Right atrium auricular region (tissue), 2 donors: ENCODE measurements at regions not wholly inside any gene's neighbourhood (a gene's known extent, or its start where the extent isn't known, plus 50 kb on each side); places are given as distances from the start of the nearest gene placed in this dataset.
"Not testable (repeated sequence)": the region's sequence is repeated elsewhere in the genome, so short reads cannot be mapped to it uniquely, and the experiment has no call there.

Source experiments
- DNase-seq: peaks from one replicate; pipeline ENCODE4 v3.0.0-alpha.2; 2019; ENCODE audit warnings: low spot score
- H3K27ac ChIP-seq, 2 donors: fragments of 200-600 bp; sonication (generic); 1 replicate in 1 of 2; 2 replicates in 1 of 2; pipeline ENCODE4 v1.5.1; 2016 to 2019
- H3K27me3 ChIP-seq, 2 donors: fragments of 200-600 bp; sonication (generic); one replicate each; pipeline versions ENCODE4 v1.5.1 to v1.6.0; 2017 to 2019
- H3K36me3 ChIP-seq: fragments of 200-600 bp; sonication (generic); one replicate; pipeline ENCODE4 v1.5.1; 2016
- H3K4me1 ChIP-seq, 2 donors: fragments of 200-600 bp; sonication (generic); one replicate each; pipeline versions ENCODE4 v1.5.1 to v1.6.0; 2017 to 2019
- H3K4me3 ChIP-seq, 2 donors: fragments of 200-600 bp; sonication (generic); 1 replicate in 1 of 2; 2 replicates in 1 of 2; pipeline ENCODE4 v1.5.1; 2017 to 2019; ENCODE audit warnings: mild to moderate bottlenecking in 1 of 2, moderate library complexity in 1 of 2
- H3K9me3 ChIP-seq, 2 donors: fragments of 200-600 bp; sonication (generic); one replicate each; pipeline ENCODE4 v1.5.1; 2019
- CTCF ChIP-seq, 2 donors: fragments of 200-600 bp; sonication (generic); IDR thresholded peaks; one replicate each; pipeline ENCODE4 v1.5.1; 2019; ENCODE audit warnings: antibody characterized with exemption in 2 of 2

GRCh38 chr10:52368725-52369124 is 54.6 kb downstream of the DKK1 start:
- Histone ChIP-seq H3K36me3 (no peaks in the 10 kb centered on the region), H3K27ac (no peak overlapping the region), H3K9me3 (no peaks in the 10 kb centered on the region), H3K4me3 (no peak overlapping the region), H3K4me1 (no peaks in the 10 kb centered on the region), H3K27me3 (no peaks in the 10 kb centered on the region)
- no peak for DNase-seq
- TF ChIP-seq CTCF (IDR thresholded peaks at IDR 0.05) = no peak

- not testable (repeated sequence) for H3K27ac ChIP-seq, H3K4me3 ChIP-seq, H3K9me3 ChIP-seq, H3K36me3 ChIP-seq, DNase-seq, H3K27me3 ChIP-seq, H3K4me1 ChIP-seq
Measured at GRCh38 chr10:52374207-52374606, 60.1 kb downstream of the DKK1 start.

- H3K27me3 ChIP-seq = no peaks in the 10 kb centered on the region
- H3K4me3 ChIP-seq = no peak overlapping the region
- no peak for TF ChIP-seq CTCF (IDR thresholded peaks at IDR 0.05)
- H3K27ac ChIP-seq = no peak overlapping the region
- H3K36me3 ChIP-seq = no peaks in the 10 kb centered on the region
- no peaks in the 10 kb centered on the region for H3K9me3 ChIP-seq
- H3K4me1 ChIP-seq = no peaks in the 10 kb centered on the region
- no peak for DNase-seq
Measured at GRCh38 chr10:52376694-52377354, 62.7 kb downstream of the DKK1 start.

GRCh38 chr10:52378124-52378523 is 64.0 kb downstream of the DKK1 start:
- H3K27ac ChIP-seq = no peak overlapping the region
- TF ChIP-seq CTCF (IDR thresholded peaks at IDR 0.05) = no peak
- H3K9me3 ChIP-seq = no peaks in the 10 kb centered on the region
- no peaks in the 10 kb centered on the region for H3K36me3 ChIP-seq
- DNase-seq = no peak
- H3K27me3 ChIP-seq = no peaks in the 10 kb centered on the region
- H3K4me1 ChIP-seq = no peaks in the 10 kb centered on the region
- H3K4me3 ChIP-seq = no peak overlapping the region

- Histone ChIP-seq H3K27ac (no peak overlapping the region), H3K27me3 (no peaks in the 10 kb centered on the region), H3K9me3 (no peaks in the 10 kb centered on the region), H3K4me3 (no peak overlapping the region), H3K36me3 (no peaks in the 10 kb centered on the region), H3K4me1 (no peaks in the 10 kb centered on the region)
- TF ChIP-seq CTCF (IDR thresholded peaks at IDR 0.05) = no peak
- no peak for DNase-seq
Measured at GRCh38 chr10:52379287-52379686, 65.2 kb downstream of the DKK1 start.

GRCh38 chr10:52383088-52383487 is 69.0 kb downstream of the DKK1 start:
- no peak for DNase-seq
- Histone ChIP-seq H3K4me1 (no peaks in the 10 kb centered on the region), H3K27ac (no peak overlapping the region), H3K36me3 (no peaks in the 10 kb centered on the region), H3K4me3 (no peak overlapping the region), H3K27me3 (no peaks in the 10 kb centered on the region), H3K9me3 (no peaks in the 10 kb centered on the region)
- no peak for TF ChIP-seq CTCF (IDR thresholded peaks at IDR 0.05)
